ENCODE measurements at regions not wholly inside any gene's neighbourhood (a gene's known extent, or its start where the extent isn't known, plus 50 kb on each side); places are given as distances from the start of the nearest gene placed in this dataset.
A peak's percentile ranks its signal among the peaks of the same experiment; 100 is the strongest.

GRCh38 chr6:7042056-7042653, 65.6 kb upstream of the RREB1 start (continued):
- TF ChIP-seq CXXC5 (CRISPR knock-in tag; IDR thresholded peaks at IDR 0.05) = peak; percentile 29
- TF ChIP-seq ZNF143 (CRISPR knock-in tag; IDR thresholded peaks at IDR 0.05) = no peak
- TF ChIP-seq ZBTB43 (CRISPR knock-in tag; IDR thresholded peaks at IDR 0.05) = no peak
- no peak for TF ChIP-seq RBM15 (IDR thresholded peaks at IDR 0.05; ENCODE audit: insufficient read depth, low read length)
- TF ChIP-seq NFATC3 (IDR thresholded peaks at IDR 0.05) = no peak
- no peak for TF ChIP-seq THRAP3 (IDR thresholded peaks at IDR 0.05; ENCODE audit: borderline replicate concordance)
- no peak for TF ChIP-seq SMAD1 (IDR thresholded peaks at IDR 0.05; ENCODE audit: low read depth, low read length, partially characterized antibody)
- TF ChIP-seq ZNF707 (CRISPR knock-in tag; conservative IDR thresholded peaks at IDR 0.05) = no peak
- no peak for TF ChIP-seq CGGBP1 (CRISPR knock-in tag; IDR thresholded peaks at IDR 0.05)
- no peak for TF ChIP-seq SRF (CRISPR knock-in tag; IDR thresholded peaks at IDR 0.05)
- TF ChIP-seq MECOM (CRISPR knock-in tag; IDR thresholded peaks at IDR 0.05) = no peak
- TF ChIP-seq ZKSCAN3 (CRISPR knock-in tag; IDR thresholded peaks at IDR 0.05) = peak; percentile 47; the same call in 1 of the 2 replicates
- no peak for TF ChIP-seq E2F6 (IDR thresholded peaks at IDR 0.05; ENCODE audit: borderline replicate concordance in 1 of 2, extremely low read depth in 1 of 2, insufficient read depth in 1 of 2, insufficient read length in 1 of 2, low read depth in 1 of 2, low read length in 1 of 2, poor library complexity in 1 of 2, severe bottlenecking in 1 of 2)
- 0 out of 2 replicates have a peak, but pooled peaks have one; percentile 23 for TF ChIP-seq ZNF589 (CRISPR knock-in tag; IDR thresholded peaks at IDR 0.05; ENCODE audit: low read depth)
- TF ChIP-seq ZNF592 (IDR thresholded peaks at IDR 0.05) = peak; percentile 91
- TF ChIP-seq TCF7 (IDR thresholded peaks at IDR 0.05; ENCODE audit: borderline replicate concordance) = no peak
- peak; percentile 54; the same call in 1 of the 2 replicates for TF ChIP-seq MEF2D (tag; conservative IDR thresholded peaks at IDR 0.05; ENCODE audit: low read depth)

All from K562 (cell line).